Endothelial cell (in vitro differentiated cells): ENCODE measurements at regions not wholly inside any gene's neighbourhood (a gene's known extent, or its start where the extent isn't known, plus 50 kb on each side); places are given as distances from the start of the nearest gene placed in this dataset.

Source experiments
- DNase-seq: peaks from one replicate; pipeline ENCODE4 v3.0.0; 2021; ENCODE audit warnings: low spot score
- H3K27ac Mint-ChIP-seq: one replicate; pipeline ENCODE4 v1.8.0; 2021; ENCODE audit warnings: mixed read lengths, inconsistent platforms; ENCODE audit not compliant: unreplicated experiment
- H3K27me3 Mint-ChIP-seq: one replicate; pipeline ENCODE4 v1.8.0; 2021; ENCODE audit warnings: mild to moderate bottlenecking, moderate library complexity, mixed read lengths, inconsistent platforms; ENCODE audit not compliant: unreplicated experiment
- H3K36me3 Mint-ChIP-seq: one replicate; pipeline ENCODE4 v1.8.0; 2021; ENCODE audit warnings: mild to moderate bottlenecking, low read depth, mixed read lengths, inconsistent platforms; ENCODE audit not compliant: unreplicated experiment
- H3K4me1 Mint-ChIP-seq: one replicate; pipeline ENCODE4 v1.8.0; 2021; ENCODE audit warnings: mild to moderate bottlenecking, mixed read lengths, inconsistent platforms; ENCODE audit not compliant: unreplicated experiment
- H3K4me3 Mint-ChIP-seq: one replicate; pipeline ENCODE4 v1.8.0; 2021; ENCODE audit warnings: mild to moderate bottlenecking, mixed read lengths, inconsistent platforms; ENCODE audit not compliant: unreplicated experiment
- H3K9me3 Mint-ChIP-seq: one replicate; pipeline ENCODE4 v1.8.0; 2021; ENCODE audit warnings: mixed read lengths, inconsistent platforms; ENCODE audit not compliant: unreplicated experiment
- TF ChIP-seq, protein P1 (sequence below): fragments of 200-600 bp; sonication (generic); IDR thresholded peaks from one replicate; pipeline ENCODE4 v1.5.0; 2021; ENCODE audit warnings: antibody characterized with exemption; ENCODE audit not compliant: unreplicated experiment

DNA sequence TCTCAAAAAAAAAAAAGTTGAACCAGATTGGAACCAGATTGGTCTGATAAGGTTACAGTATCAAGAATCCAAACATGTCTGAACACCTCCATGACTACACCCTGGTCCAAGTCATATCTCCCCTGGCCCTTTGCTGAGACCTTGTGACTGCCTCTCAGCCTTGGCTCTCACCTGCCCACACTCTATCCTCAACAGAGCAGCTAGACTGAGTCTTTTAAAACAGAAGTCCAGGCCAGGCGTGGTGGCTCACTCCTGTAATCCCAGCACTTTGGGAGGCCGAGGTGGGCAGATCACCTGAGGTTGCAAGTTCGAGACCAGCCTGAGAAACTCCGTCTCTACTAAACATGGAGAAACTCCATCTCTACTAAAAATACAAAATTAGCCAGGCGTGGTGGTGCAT, 91.7 kb downstream of the AIPL1 start:
- TF ChIP-seq, protein P1, sequence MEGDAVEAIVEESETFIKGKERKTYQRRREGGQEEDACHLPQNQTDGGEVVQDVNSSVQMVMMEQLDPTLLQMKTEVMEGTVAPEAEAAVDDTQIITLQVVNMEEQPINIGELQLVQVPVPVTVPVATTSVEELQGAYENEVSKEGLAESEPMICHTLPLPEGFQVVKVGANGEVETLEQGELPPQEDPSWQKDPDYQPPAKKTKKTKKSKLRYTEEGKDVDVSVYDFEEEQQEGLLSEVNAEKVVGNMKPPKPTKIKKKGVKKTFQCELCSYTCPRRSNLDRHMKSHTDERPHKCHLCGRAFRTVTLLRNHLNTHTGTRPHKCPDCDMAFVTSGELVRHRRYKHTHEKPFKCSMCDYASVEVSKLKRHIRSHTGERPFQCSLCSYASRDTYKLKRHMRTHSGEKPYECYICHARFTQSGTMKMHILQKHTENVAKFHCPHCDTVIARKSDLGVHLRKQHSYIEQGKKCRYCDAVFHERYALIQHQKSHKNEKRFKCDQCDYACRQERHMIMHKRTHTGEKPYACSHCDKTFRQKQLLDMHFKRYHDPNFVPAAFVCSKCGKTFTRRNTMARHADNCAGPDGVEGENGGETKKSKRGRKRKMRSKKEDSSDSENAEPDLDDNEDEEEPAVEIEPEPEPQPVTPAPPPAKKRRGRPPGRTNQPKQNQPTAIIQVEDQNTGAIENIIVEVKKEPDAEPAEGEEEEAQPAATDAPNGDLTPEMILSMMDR, result no peak
- Mint-ChIP-seq H3K4me3 (no peak overlapping the region), H3K27ac (no peak overlapping the region), H3K4me1 (peaks cover 7% of the 10 kb centered on the region), H3K27me3 (peaks cover 6% of the 10 kb centered on the region), H3K9me3 (no peaks in the 10 kb centered on the region), H3K36me3 (no peaks in the 10 kb centered on the region)
- DNase-seq, result no peak

DNA sequence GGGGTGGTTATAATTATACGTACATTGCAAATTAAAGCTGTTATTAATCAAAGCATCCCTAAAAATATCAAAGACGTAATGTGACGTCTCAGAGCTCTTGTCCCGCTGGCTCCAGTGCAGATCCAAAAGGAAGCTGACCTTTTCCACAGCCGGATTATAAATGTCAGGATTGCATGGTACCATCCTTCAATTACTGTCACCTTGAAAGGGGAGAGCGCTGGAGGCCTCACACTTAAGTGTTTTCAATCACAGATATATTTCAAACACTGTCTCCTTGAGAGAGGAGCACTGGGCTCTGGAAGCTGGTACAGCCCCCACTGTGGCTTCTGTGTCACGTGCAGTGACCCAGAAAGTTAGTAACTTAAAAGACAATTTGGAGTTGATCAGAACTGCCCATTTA, 94.2 kb downstream of the AIPL1 start:
- TF ChIP-seq, protein P1, result no peak
- DNase-seq, result no peak
- H3K36me3 Mint-ChIP-seq, result no peaks in the 10 kb centered on the region
- peaks cover 4% of the 10 kb centered on the region for H3K27me3 Mint-ChIP-seq
- H3K27ac Mint-ChIP-seq, result no peak overlapping the region
- no peak overlapping the region for H3K4me3 Mint-ChIP-seq
- no peaks in the 10 kb centered on the region for H3K9me3 Mint-ChIP-seq
- H3K4me1 Mint-ChIP-seq, result peaks cover 5% of the 10 kb centered on the region

DNA sequence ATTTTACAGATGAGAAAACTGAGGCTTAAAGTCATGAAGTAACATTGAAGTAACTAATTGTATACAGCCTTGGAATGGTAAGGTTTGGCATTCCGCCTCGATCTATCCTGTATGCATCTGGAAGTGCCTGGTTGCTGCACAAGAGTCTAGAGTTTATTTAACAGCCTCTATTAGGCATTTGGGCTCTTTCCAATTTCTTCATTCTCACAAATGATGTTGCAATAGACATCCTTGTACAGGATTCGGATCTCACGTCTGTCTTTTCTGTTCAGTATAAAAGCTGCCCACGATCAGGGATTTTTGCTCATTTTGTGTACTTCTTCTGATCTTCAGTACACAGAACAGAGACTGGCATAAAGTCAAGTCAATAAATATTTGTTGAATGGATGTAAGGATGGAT, 100.5 kb downstream of the AIPL1 start:
- Mint-ChIP-seq H3K4me3 (no peak overlapping the region), H3K27me3 (no peaks in the 10 kb centered on the region), H3K4me1 (peaks cover 4% of the 10 kb centered on the region), H3K9me3 (no peaks in the 10 kb centered on the region), H3K36me3 (no peaks in the 10 kb centered on the region), H3K27ac (no peak overlapping the region)
- TF ChIP-seq, protein P1, result no peak
- DNase-seq, result no peak

DNA sequence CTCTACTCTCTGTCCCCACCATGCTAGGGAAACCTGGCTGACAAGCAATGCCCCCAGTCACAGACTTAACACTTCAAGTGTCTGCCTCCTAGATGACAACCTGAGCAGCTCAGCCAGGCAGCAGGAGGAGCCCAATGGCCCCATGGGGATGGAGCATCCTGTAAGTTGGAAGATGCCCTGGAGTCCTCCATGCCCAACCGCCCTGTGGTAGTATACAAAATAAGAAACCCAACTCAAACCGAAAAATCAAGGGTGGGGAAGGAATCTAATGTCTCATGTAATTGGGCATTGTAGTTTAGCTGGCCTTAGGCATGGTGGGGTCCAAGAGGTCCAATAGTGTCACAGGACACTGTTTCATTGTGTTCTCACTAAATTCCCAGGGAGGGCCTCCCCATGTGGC, 104.0 kb downstream of the AIPL1 start:
- Mint-ChIP-seq H3K27ac (no peak overlapping the region), H3K36me3 (peaks cover 4% of the 10 kb centered on the region)
- TF ChIP-seq, protein P1, result no peak

DNA sequence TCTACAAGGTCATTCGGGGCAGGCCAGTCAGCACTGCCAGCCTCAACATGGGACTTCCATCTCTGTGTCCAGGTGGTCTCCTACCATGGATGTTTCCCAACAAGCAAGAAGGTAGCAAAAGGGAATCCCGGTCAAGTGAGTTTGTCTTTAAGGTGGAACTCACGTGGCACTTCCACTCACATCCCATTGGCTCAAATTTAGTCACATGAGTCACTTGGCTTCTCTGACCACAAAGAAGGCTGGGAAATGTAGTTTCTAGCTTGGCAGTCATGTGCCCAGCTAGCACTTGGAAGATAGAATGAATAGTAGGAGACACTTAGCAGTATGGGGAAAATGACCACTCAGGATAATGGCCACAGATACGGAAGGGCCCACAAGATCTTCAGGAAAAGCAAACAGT, 106.6 kb downstream of the AIPL1 start:
- no peak for DNase-seq
- H3K4me3 Mint-ChIP-seq, result no peak overlapping the region
- peak overlapping the region; percentile 25 for H3K27ac Mint-ChIP-seq
- peaks cover 4% of the 10 kb centered on the region for H3K36me3 Mint-ChIP-seq
- H3K4me1 Mint-ChIP-seq, result peaks cover 21% of the 10 kb centered on the region
- no peaks in the 10 kb centered on the region for H3K9me3 Mint-ChIP-seq
- peaks cover 9% of the 10 kb centered on the region for H3K27me3 Mint-ChIP-seq
- TF ChIP-seq, protein P1, result no peak

More for the DNA sequence above, 104.0 kb downstream of the AIPL1 start:
- Mint-ChIP-seq H3K27me3 (peaks cover 5% of the 10 kb centered on the region), H3K4me3 (no peak overlapping the region), H3K4me1 (peaks cover 22% of the 10 kb centered on the region), H3K9me3 (no peaks in the 10 kb centered on the region)
- no peak for DNase-seq
